HCT116 (cell line): ENCODE measurements at regions not wholly inside any gene's neighbourhood (a gene's known extent, or its start where the extent isn't known, plus 50 kb on each side); places are given as distances from the start of the nearest gene placed in this dataset.
A peak's percentile ranks its signal among the peaks of the same experiment; 100 is the strongest.

Experiments used
- ATAC-seq: fragments of 200-7000 bp; cut with Tn5 transposase; 2 replicates; pipeline ENCODE4 v1.9.1; 2020; ENCODE audit warnings: mild to moderate bottlenecking, moderate library complexity
- BruUV-seq: library from RNA; stranded (reverse); fragments of 400-500 nt; replicated peaks from 2 replicates; lab custom pipeline; 2021; lab: Mats Ljungman, UMichigan
- CTCF ChIA-PET: fragments of 300-600 bp; sonication (Branson Sonifier 250); formaldehyde crosslinking; loops from one replicate; lab custom pipeline; 2021; ENCODE audit warnings: antibody characterized with exemption; lab: Charles Lee
- POLR2A ChIA-PET: fragments of 300-600, 350-600 bp; sonication (Branson Sonifier 250); formaldehyde crosslinking; loops from one replicate; lab custom pipeline; 2021; ENCODE audit warnings: antibody characterized with exemption; lab: Charles Lee
- RAD21 ChIA-PET, 2 experiments: fragments of 300-600 bp; sonication (Branson Sonifier 250); formaldehyde crosslinking; loops; one replicate each; lab custom pipeline; 2023; ENCODE audit warnings: low total read pairs in 2 of 2; ENCODE audit not compliant: uncharacterized antibody in 2 of 2, unreplicated experiment in 2 of 2, low non-redundant PET in 1 of 2; lab: Charles Lee
- DNase-seq: peaks from one replicate; pipeline ENCODE4 v3.0.0-alpha.2; 2010; ENCODE audit warnings: low read depth, low spot score
- H2AFZ ChIP-seq: fragments of 200-600 bp; shearing (Covaris generic), sonication (generic); 2 replicates; pipeline ENCODE4 v1.6.1; 2017; ENCODE audit warnings: low read depth, mixed run types, mixed read lengths, antibody characterized with exemption, low read length; ENCODE audit not compliant: poor library complexity, severe bottlenecking
- H3K27ac ChIP-seq: 2 replicates; pipeline ENCODE4 v1.5.1; 2012; ENCODE audit warnings: low read depth, low read length
- H3K27me3 ChIP-seq: fragments of 200-600 bp; sonication (generic); 2 replicates; pipeline ENCODE4 v1.6.1; 2016; ENCODE audit warnings: mixed run types, low read length, mixed read lengths; ENCODE audit not compliant: insufficient read depth
- H3K36me3 ChIP-seq, 2 experiments: fragments of 200-500 bp in 1 of 2; fragments of 200-600 bp in 1 of 2; sonication (Bioruptor generic) in 1 of 2; sonication (generic) in 1 of 2; 2 replicates each; pipeline versions ENCODE4 v1.5.1 to v1.6.1; 2014 to 2016; ENCODE audit warnings: low read length in 2 of 2, inconsistent platforms in 1 of 2, mixed read lengths in 1 of 2, mixed run types in 1 of 2; ENCODE audit not compliant: insufficient read depth in 2 of 2, control insufficient read depth in 1 of 2
- H3K4me1 ChIP-seq, 2 experiments: fragments of 200-600 bp in 1 of 2; sonication (generic) in 1 of 2; 2 replicates each; pipeline versions ENCODE4 v1.5.1 to v1.6.1; 2012 to 2017; ENCODE audit warnings: low read length in 2 of 2, inconsistent platforms in 1 of 2, mild to moderate bottlenecking in 1 of 2, mixed read lengths in 1 of 2, mixed run types in 1 of 2, moderate library complexity in 1 of 2; ENCODE audit not compliant: insufficient read depth in 2 of 2, control insufficient read depth in 1 of 2
- H3K4me2 ChIP-seq: fragments of 200-600 bp; sonication (generic); 2 replicates; pipeline ENCODE4 v1.6.1; 2017; ENCODE audit warnings: mixed run types, low read length, mixed read lengths
- H3K4me3 ChIP-seq, 2 experiments: fragments of 200-600 bp in 1 of 2; sonication (generic) in 1 of 2; replicated peaks in 1 of 2; 2 replicates each; pipeline ENCODE4 v1.5.1; 2011 to 2016; ENCODE audit warnings: low read length in 2 of 2, control low read depth in 1 of 2, low read depth in 1 of 2, mild to moderate bottlenecking in 1 of 2, mixed read lengths in 1 of 2, mixed run types in 1 of 2
- H3K79me2 ChIP-seq: fragments of 200-600 bp; sonication (generic); 2 replicates; pipeline ENCODE4 v1.6.1; 2017; ENCODE audit warnings: mild to moderate bottlenecking, mixed run types, low read length, moderate library complexity, mixed read lengths; ENCODE audit not compliant: insufficient read depth
- H3K9ac ChIP-seq: fragments of 200-600 bp; sonication (generic); 2 replicates; pipeline ENCODE4 v1.6.1; 2016; ENCODE audit warnings: low read length, mixed read lengths
- H3K9me2 ChIP-seq: fragments of 200-600 bp; sonication (generic), shearing (Covaris generic); 2 replicates; pipeline ENCODE4 v1.6.1; 2017; ENCODE audit warnings: mixed run types, mild to moderate bottlenecking, moderate library complexity; ENCODE audit not compliant: insufficient read depth
- H3K9me3 ChIP-seq, 2 experiments: fragments of 200-500 bp in 1 of 2; fragments of 200-600 bp in 1 of 2; sonication (Bioruptor generic) in 1 of 2; sonication (generic) in 1 of 2; 2 replicates each; pipeline ENCODE4 v1.6.1; 2014 to 2017; ENCODE audit warnings: low read length in 2 of 2, mixed read lengths in 2 of 2, inconsistent platforms in 1 of 2, low read depth in 1 of 2, mild to moderate bottlenecking in 1 of 2, mixed run types in 1 of 2, moderate library complexity in 1 of 2; ENCODE audit not compliant: control insufficient read depth in 1 of 2, insufficient read depth in 1 of 2
- H4K20me1 ChIP-seq: fragments of 200-600 bp; sonication (generic), shearing (Covaris generic); 2 replicates; pipeline ENCODE4 v1.6.1; 2017; ENCODE audit warnings: mixed run types, mild to moderate bottlenecking, moderate library complexity; ENCODE audit not compliant: insufficient read depth
- ATF3 ChIP-seq: IDR thresholded peaks from 2 replicates; pipeline ENCODE4 v1.6.1; 2012
- CBX3 ChIP-seq: IDR thresholded peaks from 2 replicates; pipeline ENCODE4 v1.6.1; 2012; ENCODE audit warnings: low read depth
- CEBPB ChIP-seq: IDR thresholded peaks from 2 replicates; pipeline ENCODE4 v1.6.1; 2012; ENCODE audit warnings: low read depth
- EGR1 ChIP-seq: IDR thresholded peaks from 2 replicates; pipeline ENCODE4 v1.6.1; 2012; ENCODE audit warnings: low read depth
- ELF1 ChIP-seq: IDR thresholded peaks from 2 replicates; pipeline ENCODE4 v1.6.1; 2012; ENCODE audit warnings: low read depth, borderline replicate concordance
- EZH2 ChIP-seq: fragments of 200-600 bp; sonication (generic); IDR thresholded peaks from 2 replicates; pipeline ENCODE4 v1.6.1; 2017; ENCODE audit warnings: antibody characterized with exemption, mixed run types
- EZH2phosphoT487 ChIP-seq: fragments of 200-600 bp; IDR thresholded peaks from 2 replicates; pipeline ENCODE4 v1.6.1; 2018; ENCODE audit warnings: antibody characterized with exemption, borderline replicate concordance
- JUND ChIP-seq: IDR thresholded peaks from 2 replicates; pipeline ENCODE4 v1.6.1; 2012
- POLR2A ChIP-seq: IDR thresholded peaks from 2 replicates; pipeline ENCODE4 v1.7.0; 2011; ENCODE audit warnings: borderline replicate concordance; ENCODE audit not compliant: insufficient read depth, insufficient read length; ENCODE audit errors: extremely low read depth
- POLR2AphosphoS5 ChIP-seq: IDR thresholded peaks from 2 replicates; pipeline ENCODE4 v1.6.1; 2011; ENCODE audit warnings: mild to moderate bottlenecking, low read depth, low read length, moderate library complexity
- RAD21 ChIP-seq: IDR thresholded peaks from 2 replicates; pipeline ENCODE4 v1.6.1; 2012; ENCODE audit warnings: low read depth, mild to moderate bottlenecking
- REST ChIP-seq: IDR thresholded peaks from 2 replicates; pipeline ENCODE4 v1.6.1; 2012; ENCODE audit warnings: low read depth
- SIN3A ChIP-seq: IDR thresholded peaks from 2 replicates; pipeline ENCODE4 v1.6.1; 2012; ENCODE audit warnings: low read depth
- SP1 ChIP-seq: IDR thresholded peaks from 2 replicates; pipeline ENCODE4 v1.6.1; 2012; ENCODE audit warnings: low read depth
- SRF ChIP-seq: IDR thresholded peaks from 2 replicates; pipeline ENCODE4 v1.6.1; 2012; ENCODE audit warnings: low read depth
- ZBTB33 ChIP-seq: IDR thresholded peaks from 2 replicates; pipeline ENCODE4 v1.6.1; 2011; ENCODE audit warnings: mild to moderate bottlenecking, low read length, moderate library complexity; ENCODE audit not compliant: insufficient replicate concordance; ENCODE audit errors: extremely low read depth
- ZNF274 ChIP-seq: fragments of 200-500 bp; sonication (Bioruptor generic); IDR thresholded peaks from 2 replicates; pipeline ENCODE4 v1.6.1; 2014; ENCODE audit warnings: mild to moderate bottlenecking, low read depth, low read length, inconsistent platforms
- intact Hi-C: fragments of 100-400 bp; cut with micrococcal nuclease; formaldehyde crosslinking; loops from 2 replicates; pipeline ENCODE4 v1.10.0; 2022
- TF ChIP-seq, protein P1 (sequence below), 3 experiments: fragments of 200-600 bp in 1 of 3; sonication (generic) in 1 of 3; IDR thresholded peaks in 2 of 3; conservative IDR thresholded peaks in 1 of 3; 2 replicates each; pipeline ENCODE4 v1.5.1; 2012 to 2017; ENCODE audit warnings: low read depth in 2 of 3, low read length in 2 of 3, antibody characterized with exemption in 1 of 3, borderline replicate concordance in 1 of 3, control low read depth in 1 of 3, mild to moderate bottlenecking in 1 of 3, mixed read lengths in 1 of 3, mixed run types in 1 of 3, moderate library complexity in 1 of 3; ENCODE audit not compliant: insufficient read depth in 1 of 3

- ChIA-PET CTCF (no interaction called here), POLR2A (interaction anchor here (0.6 to 0.9 kb wide), 2 partner anchors 11 to 193 kb away, joined by 3 read pairs; partner anchors contain the start of gene RASA1), RAD21 (no interaction called here)
- Histone ChIP-seq H3K4me2 (peak overlapping the region; percentile 44), H3K9ac (no peak overlapping the region), H3K79me2 (no peaks in the 10 kb centered on the region), H3K4me1 (peaks cover 2 to 15% of the 10 kb centered on the region in 2 experiments; a peak in 2 of 4 replicates), H3K9me2 (no peaks in the 10 kb centered on the region), H3K27ac (no peak overlapping the region), H3K9me3 (no peaks in the 10 kb centered on the region), H3K4me3 (no peak overlapping the region), H3K27me3 (no peaks in the 10 kb centered on the region), H3K36me3 (no peaks in the 10 kb centered on the region), H2AFZ (peak overlapping the region; percentile 81), H4K20me1 (no peaks in the 10 kb centered on the region)
- BruUV-seq = no TSS peak
- TF ChIP-seq ATF3 (no peak), EZH2phosphoT487 (no peak), JUND (no peak), SRF (no peak), POLR2AphosphoS5 (no peak), SP1 (no peak), EZH2 (no peak), CBX3 (no peak), SIN3A (no peak), ZNF274 (no peak), ELF1 (no peak), ZBTB33 (no peak), POLR2A (no peak), EGR1 (no peak), RAD21 (no peak), REST (no peak), CEBPB (no peak)
- TF ChIP-seq, protein P1, sequence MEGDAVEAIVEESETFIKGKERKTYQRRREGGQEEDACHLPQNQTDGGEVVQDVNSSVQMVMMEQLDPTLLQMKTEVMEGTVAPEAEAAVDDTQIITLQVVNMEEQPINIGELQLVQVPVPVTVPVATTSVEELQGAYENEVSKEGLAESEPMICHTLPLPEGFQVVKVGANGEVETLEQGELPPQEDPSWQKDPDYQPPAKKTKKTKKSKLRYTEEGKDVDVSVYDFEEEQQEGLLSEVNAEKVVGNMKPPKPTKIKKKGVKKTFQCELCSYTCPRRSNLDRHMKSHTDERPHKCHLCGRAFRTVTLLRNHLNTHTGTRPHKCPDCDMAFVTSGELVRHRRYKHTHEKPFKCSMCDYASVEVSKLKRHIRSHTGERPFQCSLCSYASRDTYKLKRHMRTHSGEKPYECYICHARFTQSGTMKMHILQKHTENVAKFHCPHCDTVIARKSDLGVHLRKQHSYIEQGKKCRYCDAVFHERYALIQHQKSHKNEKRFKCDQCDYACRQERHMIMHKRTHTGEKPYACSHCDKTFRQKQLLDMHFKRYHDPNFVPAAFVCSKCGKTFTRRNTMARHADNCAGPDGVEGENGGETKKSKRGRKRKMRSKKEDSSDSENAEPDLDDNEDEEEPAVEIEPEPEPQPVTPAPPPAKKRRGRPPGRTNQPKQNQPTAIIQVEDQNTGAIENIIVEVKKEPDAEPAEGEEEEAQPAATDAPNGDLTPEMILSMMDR (IDR thresholded peaks at IDR 0.05 in 2 of 3, conservative IDR thresholded peaks at IDR 0.05 in 1 of 3; ENCODE audit: borderline replicate concordance in 1 of 3, insufficient read depth in 1 of 3, low read depth in 2 of 3, low read length in 2 of 3) = no peak
- ATAC-seq (peak; percentile 69), DNase-seq (peak; percentile 43)
- intact Hi-C loops = no loop called here
Measured at GRCh38 chr5:87074934-87075541, 192.6 kb upstream of the RASA1 start.
